Stimulated activated CD8-positive, alpha-beta memory T cell treated with anti-CD3 and anti-CD28 coated beads, Interleukin-15, amount 100 ng/mL, for 1 hour (primary cell): ENCODE measurements at regions not wholly inside any gene's neighbourhood (a gene's known extent, or its start where the extent isn't known, plus 50 kb on each side); places are given as distances from the start of the nearest gene placed in this dataset.

Source experiments
- DNase-seq: peaks from one replicate; pipeline ENCODE4 v3.0.0-alpha.2; 2020; ENCODE audit warnings: low read depth

- no peak for DNase-seq
Measured at GRCh38 chr12:38139456-38139855, 177.1 kb upstream of the ALG10B start.

- DNase-seq: no peak
Measured at GRCh38 chr12:38141239-38141638, 175.3 kb upstream of the ALG10B start.

- DNase-seq: no peak
Measured at GRCh38 chr12:38141861-38142260, 174.7 kb upstream of the ALG10B start.

DNA sequence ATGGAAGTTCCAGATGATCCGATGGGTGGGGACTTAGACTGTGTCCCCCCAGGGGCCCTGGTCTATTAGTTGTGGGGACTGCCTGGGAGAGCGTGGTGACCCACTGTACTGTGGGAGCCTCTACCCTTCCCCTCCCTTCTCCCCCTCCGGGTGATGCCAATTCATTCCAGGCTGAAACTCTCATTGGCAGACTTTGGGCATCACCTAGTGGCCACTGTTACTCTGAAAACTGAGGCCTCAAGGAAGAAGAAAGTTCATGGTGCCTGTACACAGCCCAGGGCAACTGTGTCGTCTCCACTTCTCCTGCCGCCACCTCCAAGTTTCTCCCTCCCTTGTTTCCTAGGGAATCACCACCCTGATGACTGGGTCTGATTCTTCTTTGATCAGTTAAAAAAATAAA is 173.6 kb upstream of the ALG10B start:
- DNase-seq: no peak

- no peak for DNase-seq
Measured at GRCh38 chr12:38144049-38144448, 172.5 kb upstream of the ALG10B start.

DNA sequence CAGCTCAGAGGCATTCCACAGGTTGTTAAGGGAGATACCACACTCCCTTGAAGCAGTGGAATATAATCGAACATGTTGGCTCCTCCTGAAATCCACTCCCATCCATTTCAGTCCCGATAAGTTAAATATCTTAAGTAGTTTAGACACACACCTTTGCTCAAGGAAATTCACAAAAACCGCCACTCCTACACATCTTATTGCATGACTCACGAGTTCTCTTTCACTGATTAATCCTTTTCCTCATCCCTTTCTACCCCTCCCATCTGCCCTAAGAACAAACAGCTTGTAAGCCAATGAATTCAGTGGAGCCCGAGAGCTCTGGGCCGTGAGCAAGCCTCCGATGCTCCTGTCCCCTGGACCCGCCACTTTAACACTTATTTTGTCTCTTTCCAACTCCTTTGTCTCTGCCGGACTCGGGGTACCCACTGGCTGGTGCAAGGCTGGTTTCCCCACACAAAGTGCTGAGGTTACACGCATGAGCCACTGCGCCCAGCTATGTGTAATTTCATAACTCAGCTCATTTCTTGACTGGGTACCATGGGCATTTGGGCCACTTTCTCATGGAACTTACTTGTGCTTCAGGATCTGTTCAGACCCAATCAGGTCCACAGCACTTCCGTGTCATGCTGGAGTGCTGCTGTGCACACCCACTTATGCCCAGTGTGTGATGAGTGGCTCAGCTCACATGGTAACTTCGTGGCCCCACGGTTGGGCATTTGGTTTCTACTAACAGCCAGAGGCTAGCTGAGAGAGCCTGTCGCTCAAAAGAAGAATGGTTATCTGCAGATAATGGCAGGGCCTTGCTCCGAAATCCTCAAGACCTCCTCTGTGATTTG is 171.8 kb upstream of the ALG10B start:
- DNase-seq: no peak

DNA sequence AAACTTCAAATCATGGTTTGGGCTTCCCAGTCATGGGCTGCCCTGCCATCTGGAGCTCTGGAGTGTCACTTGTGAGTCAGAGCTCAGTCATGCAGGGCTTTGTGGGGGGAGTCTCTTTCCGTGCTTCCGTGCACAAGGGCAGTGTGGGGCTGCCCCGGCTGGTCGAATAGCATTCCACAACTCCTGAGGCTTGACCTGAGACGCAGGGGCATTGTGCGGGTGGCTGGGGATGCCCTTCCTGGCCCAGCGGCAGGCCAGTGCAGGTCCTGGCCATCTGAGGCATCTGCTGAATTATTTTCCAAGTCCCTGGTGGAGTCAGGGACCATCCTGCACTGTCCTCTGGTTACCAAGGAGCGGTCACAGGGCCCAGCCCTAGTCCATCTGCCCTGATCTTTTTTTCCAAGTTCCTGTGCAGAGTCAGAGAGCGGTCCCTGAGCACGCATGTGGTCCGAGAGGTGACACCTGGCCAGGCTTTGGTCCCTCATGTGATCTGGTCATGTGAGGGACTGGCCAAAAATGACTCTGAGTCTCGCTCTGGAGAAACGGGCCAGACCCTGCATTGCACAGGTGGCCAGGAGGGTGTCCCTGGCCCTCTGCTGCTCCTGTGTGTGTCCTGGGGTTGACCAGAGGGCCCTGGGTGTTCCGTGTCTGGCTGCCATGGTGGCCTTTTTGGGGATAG is 167.0 kb upstream of the ALG10B start:
- DNase-seq: no peak

GRCh38 chr12:38151991-38152700 is 164.4 kb upstream of the ALG10B start:
- DNase-seq: no peak

GRCh38 chr12:38152816-38153736 is 163.5 kb upstream of the ALG10B start:
- no peak for DNase-seq

DNA sequence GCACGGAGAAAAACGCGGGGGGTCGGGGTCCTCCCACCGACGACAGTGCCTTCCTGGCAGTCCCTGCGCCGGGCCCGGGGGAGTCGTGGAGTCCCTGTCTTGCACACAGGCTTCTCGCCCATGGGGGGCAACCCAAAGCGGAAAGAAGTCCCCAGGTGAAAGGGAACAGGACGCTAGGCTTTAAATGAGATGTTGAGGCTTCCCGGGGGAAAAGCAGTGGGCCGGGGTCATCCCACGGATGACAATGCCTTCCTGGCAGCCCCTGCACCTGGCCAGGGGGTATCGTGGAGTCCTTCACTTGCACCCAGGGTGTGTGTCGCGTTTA is 162.9 kb upstream of the ALG10B start:
- DNase-seq: no peak

GRCh38 chr12:38154096-38155019 is 162.2 kb upstream of the ALG10B start:
- DNase-seq: no peak

DNA sequence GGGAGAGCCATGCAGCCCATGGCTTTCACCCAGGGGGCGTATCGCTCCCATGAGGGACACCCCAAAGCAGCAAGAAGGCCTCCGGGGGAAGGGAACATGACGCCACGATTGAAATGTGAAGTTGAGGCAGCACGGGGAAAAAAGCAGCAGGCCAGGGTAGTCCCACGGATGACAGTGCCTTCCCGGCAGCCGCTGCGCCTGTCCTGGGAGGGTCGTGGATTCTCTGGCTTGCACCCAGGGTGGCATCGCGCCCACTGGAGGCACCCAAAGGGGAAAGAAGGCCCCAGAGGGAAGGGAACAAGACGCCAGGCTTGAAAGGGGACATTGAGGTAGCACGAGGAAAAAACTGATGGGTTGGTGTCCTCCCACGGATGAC is 161.6 kb upstream of the ALG10B start:
- DNase-seq: no peak

DNA sequence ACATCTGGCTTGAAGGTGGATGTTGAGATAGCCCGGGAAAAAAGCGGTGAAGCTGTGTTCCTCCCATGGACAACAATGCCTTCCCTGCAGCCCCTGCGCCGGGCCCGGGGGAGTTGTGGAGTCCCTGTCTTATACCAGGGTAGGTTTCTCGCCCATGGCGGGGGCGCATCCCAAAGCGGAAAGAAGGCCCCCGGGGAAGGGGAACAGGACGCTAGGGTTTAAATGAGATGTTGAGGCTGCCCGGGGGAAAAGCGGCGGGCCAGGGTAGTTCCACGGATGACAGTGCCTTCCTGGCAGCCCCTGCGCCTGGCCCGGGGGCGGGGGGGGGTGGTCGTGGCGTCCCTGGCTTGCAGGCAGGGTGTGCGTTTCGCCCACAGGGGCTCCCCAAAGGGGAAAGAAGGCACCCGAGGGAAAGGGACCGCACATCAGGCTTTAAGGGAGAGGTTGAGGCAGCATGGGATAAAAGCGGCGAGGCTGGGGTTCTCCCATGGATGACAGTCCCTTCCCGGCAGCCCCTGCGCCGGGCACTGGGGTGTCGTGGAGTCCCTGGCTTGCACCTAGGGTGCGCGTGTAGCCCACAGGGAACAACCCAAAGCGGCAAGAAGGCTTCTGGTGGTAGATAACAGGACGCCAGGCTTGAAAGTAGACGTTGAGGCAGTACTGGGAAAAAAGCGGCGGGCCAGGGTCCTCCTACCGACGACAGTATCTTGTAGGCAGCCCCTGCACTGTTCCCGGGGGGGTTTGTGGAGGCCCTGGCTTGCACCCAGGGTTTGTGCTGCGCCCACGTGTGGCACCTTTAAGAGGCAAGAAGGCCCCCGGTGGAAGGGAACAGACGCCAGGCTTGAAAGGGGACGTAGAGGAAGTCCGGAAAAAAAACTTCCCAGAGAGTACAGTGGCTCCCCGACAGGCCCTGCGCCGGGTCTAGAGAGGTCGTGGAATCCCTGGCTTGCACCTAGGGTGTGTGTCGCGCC is 160.8 kb upstream of the ALG10B start:
- no peak for DNase-seq

DNA sequence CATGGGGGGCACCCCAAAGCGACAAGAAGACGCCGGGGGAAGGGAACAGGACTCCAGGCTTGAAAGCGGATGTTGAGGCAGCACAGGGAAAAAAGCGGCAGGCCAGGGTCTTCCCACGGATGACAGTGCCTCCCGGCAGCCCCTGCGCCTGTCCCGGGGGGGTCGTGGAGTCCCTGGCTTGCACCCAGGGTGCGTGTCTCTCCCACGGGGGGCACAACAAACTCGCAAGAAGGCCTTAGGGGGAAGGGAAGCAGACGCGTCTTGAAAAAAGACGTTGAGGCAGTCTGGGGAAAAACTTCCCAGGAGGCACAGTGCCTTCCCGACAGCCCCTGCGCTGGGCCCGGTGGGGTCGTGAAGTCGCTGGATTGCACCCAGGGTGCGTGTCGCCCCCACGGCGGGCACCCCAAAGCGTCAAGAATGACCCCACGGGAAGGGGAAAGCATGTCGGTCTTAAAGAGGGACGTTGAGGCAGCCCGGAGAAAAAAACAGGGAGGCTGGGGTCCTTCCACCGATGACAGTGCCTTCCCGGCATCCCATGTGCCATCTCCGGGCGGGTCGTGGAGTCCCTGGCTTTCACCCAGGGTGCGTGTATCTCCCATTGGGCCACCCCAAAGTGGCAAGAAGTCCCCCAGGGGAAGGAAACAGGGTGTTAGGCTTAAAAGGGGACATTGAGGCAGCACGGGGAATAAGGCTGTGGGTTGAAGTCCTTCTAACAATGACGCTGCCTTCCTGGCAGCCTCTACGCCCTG is 159.9 kb upstream of the ALG10B start:
- no peak for DNase-seq

DNA sequence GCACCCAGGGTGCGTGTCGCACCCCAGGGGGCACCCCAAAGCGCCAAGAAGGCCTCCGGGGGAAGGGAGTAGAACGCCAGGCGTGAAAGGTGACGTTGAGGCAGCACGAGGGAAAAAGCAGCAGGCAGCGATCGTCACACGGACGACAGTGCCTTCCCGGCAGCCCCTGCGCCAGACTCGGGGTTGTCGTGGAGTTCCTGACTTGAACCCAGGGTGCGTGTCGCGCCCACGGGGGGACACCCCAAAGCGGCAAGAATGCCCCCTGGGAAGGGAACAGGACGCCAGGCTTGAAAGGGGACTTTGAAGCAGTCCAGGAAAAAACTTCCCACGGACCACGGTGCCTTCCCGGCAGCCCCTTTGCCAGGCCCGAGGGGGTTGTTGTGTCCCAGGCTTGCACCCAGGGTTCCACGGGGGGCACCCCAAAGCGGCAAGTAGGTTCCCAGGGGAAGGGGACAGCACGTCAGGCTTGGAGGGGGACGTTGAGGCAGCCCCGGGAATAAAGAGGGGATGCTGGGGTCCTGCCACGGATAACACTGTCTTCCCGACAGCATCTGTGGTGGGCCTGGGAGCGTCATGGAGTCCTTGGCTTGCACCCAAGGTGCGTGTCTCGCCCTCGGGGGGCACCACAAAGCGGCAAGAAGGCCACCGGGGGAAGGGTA is 159.2 kb upstream of the ALG10B start:
- DNase-seq: no peak

DNA sequence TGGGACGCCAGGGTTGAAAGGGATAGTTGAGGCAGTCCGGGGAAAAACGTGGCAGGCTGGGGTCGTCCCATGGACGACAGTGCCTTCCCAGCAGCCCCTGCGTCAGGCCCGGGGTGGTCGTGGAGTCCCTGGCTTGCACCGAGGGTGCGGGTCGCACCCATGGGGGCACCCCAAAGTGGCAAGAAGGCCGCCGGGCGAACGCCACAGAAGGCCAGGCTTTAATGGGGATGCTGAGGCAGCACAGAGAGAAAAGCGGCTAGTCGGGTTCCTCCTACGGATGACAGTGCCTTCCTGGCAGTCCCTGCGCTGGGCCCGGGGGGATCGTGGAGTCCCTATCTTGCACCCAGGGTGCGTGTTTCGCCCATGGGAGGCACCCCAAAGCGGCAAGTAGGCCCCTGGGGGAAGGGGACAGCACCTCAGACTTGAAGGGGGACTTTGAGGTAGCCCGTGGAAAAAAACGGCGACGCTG is 158.6 kb upstream of the ALG10B start:
- no peak for DNase-seq

GRCh38 chr12:38158428-38159091 is 158.0 kb upstream of the ALG10B start:
- DNase-seq: no peak

DNA sequence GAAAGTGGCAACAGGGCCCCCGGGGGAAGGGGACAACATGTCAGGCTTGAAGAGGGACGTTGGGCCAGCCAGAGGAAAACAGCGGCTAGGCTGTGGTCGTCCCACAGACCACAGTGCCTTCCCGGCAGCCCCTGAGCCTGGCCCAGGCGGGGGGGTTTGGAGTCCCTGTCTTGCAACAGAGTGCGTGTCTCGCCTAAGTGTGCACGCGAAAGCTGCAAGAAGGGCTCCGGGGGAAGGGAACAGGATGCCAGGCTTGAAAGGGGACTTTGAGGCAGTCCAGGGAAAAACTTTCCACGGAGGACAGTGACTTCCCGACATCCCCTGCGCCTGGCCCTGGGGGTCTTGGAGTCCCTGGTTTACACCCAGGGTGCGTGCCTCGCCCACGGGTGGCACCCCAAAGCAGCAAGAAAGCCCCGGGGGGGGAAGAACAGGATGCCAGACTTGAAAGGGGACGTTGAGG is 157.5 kb upstream of the ALG10B start:
- no peak for DNase-seq
